GM12872 (cell line): ENCODE measurements at regions not wholly inside any gene's neighbourhood (a gene's known extent, or its start where the extent isn't known, plus 50 kb on each side); places are given as distances from the start of the nearest gene placed in this dataset.
A peak's percentile ranks its signal among the peaks of the same experiment; 100 is the strongest.

Experiments used
- TF ChIP-seq, protein P1 (sequence below): IDR thresholded peaks from 3 replicates; pipeline ENCODE4 v1.5.1; 2011; ENCODE audit warnings: low read depth, mild to moderate bottlenecking, low read length, moderate library complexity; ENCODE audit not compliant: insufficient read depth

GRCh38 chr3:194998417-194998816 lies 272.5 kb downstream of the XXYLT1 start:
- TF ChIP-seq, protein P1, sequence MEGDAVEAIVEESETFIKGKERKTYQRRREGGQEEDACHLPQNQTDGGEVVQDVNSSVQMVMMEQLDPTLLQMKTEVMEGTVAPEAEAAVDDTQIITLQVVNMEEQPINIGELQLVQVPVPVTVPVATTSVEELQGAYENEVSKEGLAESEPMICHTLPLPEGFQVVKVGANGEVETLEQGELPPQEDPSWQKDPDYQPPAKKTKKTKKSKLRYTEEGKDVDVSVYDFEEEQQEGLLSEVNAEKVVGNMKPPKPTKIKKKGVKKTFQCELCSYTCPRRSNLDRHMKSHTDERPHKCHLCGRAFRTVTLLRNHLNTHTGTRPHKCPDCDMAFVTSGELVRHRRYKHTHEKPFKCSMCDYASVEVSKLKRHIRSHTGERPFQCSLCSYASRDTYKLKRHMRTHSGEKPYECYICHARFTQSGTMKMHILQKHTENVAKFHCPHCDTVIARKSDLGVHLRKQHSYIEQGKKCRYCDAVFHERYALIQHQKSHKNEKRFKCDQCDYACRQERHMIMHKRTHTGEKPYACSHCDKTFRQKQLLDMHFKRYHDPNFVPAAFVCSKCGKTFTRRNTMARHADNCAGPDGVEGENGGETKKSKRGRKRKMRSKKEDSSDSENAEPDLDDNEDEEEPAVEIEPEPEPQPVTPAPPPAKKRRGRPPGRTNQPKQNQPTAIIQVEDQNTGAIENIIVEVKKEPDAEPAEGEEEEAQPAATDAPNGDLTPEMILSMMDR, result no peak

DNA sequence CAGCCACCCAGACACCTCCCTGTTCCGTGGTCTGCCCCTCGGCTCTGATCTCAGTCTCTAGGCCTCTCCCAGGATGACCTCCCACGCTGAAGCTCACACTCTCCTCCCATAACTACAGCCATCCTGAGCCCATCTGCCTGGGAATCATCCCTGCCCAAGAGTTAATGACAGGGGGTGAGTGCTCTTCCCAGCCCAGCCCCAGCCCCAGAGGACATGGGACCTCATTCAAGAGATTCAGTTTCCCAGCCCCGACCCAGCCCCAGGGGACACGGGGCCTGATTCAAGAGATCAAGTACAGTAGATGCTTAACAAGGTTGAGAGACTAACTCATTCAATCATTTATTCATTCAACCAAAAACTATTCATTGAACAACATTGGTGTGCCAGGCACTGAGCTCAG lies 272.0 kb downstream of the XXYLT1 start:
- TF ChIP-seq, protein P1, result no peak

GRCh38 chr3:194999491-194999890 lies 271.5 kb downstream of the XXYLT1 start:
- TF ChIP-seq, protein P1, result no peak

GRCh38 chr3:195001261-195001660 lies 269.7 kb downstream of the XXYLT1 start:
- TF ChIP-seq, protein P1, result no peak

DNA sequence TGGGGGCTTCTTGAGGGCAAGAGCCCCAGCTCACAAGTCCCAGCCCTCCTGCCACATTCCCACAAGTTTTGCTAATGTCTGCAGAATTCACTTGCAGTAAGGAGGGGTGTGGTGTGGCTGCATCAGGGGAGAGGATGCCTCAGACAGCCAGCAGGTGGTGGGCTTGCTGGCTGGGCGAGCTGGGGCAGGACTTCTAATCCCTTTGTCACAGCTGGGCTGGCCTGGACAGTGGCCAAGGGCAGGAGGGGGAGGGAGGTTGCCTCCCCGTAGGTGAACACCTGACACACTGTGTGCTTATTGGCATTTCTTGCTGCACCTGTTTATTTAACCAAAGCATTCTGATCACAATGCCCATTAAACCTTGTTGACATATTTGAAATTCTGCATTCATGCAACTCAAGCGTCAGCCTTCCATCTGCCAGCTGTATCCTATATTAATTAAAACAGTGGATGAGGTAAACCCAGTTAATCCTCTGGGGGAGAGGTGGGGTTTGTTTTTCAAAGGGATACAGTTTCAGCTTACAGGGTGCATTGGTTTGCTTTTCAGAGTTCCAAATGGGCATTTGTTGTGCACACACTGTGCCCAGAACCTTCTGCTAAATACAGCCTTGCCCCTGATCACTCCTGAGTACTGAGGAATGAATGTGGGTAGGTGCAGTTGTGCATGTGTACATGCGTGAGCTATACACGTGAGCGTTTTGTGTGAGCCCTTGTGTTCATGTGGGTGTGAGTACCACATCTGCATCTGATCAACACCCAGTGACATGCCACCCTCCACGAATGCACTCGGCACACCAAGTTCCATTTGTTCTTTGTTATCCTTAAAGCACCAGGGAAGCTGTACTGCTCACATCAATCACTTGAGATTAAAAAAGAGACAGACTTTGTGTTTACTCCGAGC lies 268.7 kb downstream of the XXYLT1 start:
- TF ChIP-seq, protein P1, result peak; percentile 77

DNA sequence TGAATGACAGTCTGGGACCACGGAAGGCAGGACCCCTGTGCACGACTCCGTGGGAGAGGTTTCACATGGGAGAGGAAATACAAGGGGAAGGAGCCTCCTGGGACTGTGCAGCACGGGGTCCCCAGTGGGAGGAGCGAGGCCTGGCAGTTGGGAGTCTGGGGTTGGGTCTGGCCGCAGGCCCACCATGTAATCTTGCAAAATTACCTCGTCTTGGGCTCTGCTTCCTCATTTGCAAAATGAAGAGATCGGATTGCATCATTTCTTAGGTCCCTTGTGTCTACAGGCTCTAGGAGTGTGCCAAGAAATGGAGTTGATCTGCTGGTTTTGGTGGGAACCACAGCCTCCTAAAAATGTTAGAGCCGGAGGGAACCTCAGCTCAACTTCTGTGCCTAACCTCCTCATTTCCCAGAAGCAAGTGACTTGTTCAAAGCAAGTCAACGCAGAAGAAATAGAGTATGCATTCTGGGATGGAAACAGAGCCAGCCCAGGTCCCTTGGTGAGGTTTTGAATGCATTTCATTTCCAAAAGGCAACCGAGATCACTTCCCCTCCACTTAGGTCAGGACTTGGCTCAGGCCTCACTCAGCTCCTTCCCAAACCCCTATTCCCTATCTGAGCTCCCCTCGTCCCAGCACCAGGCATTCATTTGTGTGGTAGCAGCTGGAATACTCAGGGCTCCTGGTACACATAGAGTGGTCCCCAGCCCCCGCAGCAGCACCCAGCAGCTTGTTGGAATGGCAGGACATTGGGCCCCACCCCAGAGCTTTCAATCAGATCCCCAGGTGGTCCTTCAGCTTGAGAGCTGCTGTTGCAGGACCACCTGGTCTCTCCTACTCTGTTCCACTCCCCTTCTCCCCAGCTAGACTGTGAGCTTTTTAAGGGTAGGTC lies 267.7 kb downstream of the XXYLT1 start:
- TF ChIP-seq, protein P1, result no peak

DNA sequence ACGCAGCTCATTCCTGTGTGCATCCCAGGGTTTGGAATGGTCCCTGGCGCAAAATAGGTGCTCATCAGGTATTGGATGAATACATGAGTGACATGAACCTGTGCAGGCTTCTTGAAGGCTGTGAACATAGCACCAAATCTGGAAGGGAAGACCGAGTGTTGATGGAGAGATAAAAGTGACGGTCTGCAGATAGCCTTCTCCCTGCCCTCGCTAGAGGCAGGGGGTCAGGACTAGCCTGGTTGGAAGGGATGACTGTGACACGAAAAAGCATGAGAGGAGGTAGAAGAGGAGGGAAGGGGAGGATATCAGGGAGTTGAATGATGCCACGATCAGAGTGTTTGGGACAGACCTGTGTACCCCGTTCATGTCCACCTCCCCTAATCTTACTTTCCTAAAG lies 267.1 kb downstream of the XXYLT1 start:
- TF ChIP-seq, protein P1, result no peak
